SK-N-DZ (cell line): ENCODE measurements at regions not wholly inside any gene's neighbourhood (a gene's known extent, or its start where the extent isn't known, plus 50 kb on each side); places are given as distances from the start of the nearest gene placed in this dataset.
"Not testable (repeated sequence)": the region's sequence is repeated elsewhere in the genome, so short reads cannot be mapped to it uniquely, and the experiment has no call there.

Experiments
- DNase-seq: peaks from one replicate; pipeline ENCODE4 v3.0.0-alpha.2; 2015; ENCODE audit warnings: low spot score

DNA sequence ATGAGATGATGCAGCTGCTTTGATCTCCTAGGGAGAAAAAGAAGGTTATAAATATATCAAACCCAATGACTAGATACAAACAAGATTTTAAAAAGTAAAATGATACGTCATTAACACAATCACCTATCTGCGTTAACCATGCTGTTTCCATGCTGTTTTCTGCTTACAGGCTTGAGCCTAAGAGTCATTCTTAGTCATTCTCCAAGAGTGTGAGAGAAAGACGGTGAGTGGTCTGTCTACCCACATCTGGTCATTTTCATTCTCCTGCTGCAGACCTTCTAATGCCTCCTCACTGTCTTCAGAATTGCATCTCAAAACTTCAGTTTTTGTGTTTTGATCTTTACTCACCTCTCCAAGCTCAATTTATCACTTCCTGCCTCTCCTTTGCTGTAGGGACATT is 98.0 kb upstream of the ELMO1 start:
- DNase-seq, result no peak

DNA sequence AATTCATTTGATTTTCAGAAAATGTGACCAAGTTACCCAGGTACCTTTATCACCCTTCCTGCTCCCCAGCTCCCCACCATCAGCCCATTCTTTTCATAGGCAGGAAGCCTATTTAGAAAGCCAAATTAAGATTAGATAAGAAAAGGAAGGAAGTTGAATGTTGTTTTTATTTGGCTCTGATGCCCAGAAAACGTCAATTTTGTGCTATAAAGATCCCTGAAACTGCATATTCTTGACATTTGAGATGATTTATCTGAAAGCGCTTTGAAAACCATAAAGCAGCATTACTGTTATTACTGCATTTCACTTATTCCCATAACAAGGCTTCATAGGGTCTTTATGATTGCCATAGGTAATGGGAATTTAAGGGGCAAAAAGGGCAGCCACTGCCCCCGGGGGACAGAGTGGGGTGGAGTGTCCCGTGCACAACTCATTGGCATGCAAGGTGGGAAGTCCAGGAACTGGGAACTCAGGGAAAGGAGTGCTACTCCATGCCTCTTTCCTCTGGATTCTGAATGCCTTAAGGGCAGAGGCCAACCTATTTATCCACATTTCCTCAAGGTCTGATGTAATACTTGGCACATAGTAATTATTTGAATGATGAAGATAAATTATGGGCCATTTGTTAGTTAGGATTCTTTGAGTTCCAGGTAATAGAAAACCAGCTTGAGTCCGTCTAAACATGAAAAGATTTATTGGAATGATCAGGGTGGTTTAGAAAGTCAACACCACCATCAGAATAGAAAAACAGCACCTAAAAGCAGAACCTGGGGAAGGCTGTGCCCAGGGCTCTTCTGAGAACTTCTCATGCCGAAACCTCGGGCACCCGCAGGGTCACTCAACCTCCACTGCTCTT is 100.6 kb upstream of the ELMO1 start:
- DNase-seq, result no peak

DNA sequence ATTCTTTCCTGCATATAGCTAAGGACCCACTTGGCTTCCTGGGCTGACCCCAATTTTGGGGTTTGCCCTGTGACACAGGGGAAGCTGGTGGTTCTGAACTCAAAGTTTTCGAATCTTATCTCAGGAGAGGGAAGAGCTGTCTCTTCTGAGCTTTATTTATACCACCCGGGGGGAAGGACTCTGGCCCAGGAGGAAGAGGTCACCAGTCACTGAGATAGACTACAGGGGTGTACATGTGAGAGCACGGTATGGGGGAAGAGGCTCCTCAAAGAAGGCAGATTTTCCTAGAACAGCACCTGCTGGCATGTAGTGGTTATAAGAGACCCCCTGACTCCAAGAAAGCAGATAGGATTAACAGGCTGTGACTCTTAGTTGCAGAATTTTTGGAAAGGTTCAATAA is 101.8 kb upstream of the ELMO1 start:
- DNase-seq, result no peak

DNA sequence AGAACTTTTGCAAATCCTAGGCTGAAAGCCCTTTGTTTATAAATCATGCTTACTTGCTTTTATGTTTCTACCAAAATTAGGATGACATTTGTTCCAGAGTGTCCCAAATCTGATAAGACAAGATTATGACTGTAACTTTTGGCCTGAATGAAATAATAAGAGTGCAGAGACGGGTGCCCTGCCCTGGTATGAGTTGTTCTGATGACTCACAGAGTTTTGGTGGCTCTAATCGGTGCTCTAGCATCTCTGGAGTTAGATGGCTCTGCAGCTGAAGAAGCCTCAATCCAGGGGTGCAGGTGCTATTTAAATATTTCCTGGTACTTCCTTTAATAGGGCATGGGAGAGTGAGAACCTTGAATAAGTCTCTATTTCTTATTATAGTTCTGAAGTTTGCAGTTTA is 102.2 kb upstream of the ELMO1 start:
- DNase-seq, result no peak

DNA sequence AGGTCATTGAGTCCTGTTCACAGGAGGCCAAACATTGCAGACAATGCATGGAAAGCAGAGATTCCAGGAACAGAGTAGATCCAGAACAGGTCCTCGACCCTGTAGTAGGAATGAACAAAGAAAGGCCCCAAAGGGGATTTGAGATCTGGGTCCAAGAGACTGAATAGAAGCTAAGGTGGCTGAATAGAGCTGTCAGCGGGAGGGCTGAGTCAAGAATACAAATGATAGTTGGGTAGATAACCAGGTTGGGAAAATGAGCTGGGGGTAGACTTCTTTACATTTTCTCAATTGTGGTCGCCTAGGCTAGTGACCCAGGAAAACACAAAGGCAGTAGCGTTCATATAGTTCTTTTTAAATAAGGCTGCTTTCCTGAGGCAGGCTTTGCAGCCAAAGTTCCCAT is 103.4 kb upstream of the ELMO1 start:
- DNase-seq, result no peak

DNA sequence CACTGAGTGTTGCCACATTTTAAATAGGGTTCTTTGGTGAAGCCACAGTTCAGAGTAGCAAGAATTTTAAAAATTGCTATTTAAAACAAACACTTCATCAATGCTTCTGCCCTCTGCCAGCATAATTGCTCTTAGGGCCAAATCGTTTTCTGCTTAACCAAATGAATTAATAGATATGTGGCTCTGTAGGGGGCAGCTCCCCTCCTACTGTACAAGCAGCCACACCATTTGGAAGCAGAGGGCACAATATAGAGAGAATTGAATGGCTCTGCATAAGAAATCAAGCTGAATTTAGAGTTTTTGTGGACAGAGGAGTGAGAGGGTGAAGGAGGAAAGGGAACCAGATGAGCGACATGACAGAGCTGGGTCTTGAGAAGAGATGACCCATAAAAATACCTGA is 103.8 kb upstream of the ELMO1 start:
- not testable (repeated sequence) for DNase-seq

GRCh38 chr7:37555528-37555927 is 106.9 kb upstream of the ELMO1 start:
- DNase-seq, result no peak

DNA sequence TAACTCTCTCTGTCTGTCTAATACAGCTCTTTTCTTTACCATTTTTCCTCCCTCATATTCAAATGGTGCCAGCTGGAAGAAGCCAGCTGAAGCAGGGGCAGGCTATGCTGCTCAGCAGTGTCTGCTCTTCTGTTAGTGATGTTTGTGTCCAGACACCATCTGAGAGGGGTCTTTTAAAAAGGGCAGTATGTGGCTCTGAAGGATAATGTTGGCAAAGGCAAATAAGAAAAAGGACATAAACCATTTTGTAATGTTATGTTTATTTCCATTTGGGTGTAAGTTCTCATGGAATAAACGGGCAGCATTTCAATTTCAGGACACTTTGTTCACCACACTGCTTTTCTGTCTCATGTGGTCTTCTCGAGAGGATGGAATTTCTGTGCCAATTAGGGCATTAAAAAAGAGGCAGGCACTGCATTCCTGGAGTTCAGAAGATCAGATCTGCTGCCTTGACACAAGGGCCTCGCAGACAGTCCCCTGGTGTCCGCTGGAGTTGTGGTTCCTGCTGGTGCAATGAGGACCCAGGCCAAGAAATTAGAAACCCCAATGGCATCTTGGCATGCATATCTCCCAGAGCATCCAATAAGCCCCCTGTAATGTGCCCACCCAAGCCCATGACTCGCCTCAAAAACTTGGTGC is 109.0 kb upstream of the ELMO1 start:
- no peak for DNase-seq

DNA sequence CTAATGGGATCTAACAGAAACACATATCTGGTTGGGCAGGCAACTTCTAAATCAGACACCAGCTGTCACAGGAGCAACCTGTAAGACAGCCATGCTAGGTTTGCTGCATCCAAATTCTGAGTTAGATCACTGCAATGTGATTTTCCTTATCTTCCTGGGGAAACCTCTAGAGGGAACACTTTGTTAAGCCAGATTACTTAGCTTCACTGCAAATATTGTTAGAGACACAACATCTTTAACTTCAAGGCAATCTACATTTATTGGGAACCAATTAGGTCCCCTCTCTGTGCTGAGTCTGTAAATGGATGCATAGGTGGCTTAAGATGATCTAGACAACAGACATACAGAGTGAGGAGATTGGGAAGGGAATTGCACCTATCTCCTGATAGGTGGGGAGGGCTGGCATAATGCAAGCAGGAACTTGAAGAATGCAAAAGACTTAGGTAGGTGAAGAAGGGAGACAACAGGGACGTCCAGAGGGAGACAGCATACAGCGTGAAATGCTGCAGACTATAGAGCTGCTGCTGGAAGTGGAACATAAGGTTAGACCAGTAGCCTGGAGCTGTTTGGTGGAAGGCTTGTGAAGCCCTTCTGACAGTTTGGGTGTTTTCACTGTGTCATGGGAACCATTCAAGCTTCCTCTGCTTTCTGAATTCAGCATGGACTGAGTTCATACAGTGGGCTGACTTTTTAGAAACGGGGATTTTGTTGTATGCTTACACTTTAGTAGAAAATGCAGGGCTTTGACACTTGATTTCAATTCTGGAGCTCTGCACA is 109.8 kb upstream of the ELMO1 start:
- DNase-seq, result no peak

DNA sequence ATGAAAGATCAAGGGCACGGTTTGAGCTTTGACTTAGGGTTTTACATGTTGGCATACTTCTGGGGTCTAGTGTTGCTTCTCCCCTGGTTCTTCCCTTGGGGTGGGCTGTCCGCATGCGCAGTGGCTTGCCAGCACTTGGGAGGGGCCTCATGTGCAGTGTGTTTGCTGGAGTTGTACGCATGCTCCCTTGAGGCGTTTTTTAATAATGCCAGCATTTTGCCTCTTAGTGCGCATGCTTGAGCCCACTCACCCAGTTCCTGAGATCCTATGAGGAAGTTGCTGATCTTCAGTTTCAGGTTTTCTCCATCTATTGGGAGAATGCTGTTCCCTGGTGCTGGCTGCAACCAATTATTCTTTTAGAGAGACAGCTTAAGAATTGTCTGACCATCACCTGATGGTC is 113.4 kb upstream of the GPR141 start:
- DNase-seq, result no peak

DNA sequence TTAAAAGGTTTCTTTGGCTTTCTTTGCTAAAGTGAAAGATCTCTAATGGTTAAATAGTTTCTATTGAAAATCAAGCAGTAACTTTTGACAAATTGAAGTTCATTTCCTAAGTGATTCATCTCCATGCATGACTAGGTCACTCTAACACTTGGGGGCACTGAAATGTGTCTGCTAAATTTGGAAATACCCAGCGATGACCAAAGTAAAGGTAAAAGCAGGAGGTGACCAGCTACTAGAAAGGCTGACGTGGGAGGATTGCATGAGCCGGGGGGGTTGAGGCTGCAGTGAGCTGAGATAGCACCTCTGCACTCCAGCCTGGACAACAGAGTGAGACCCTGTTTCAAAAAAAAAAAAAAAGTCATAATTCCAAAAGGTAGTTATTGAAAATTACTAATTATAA is 111.8 kb upstream of the GPR141 start:
- DNase-seq, result no peak

- DNase-seq, result no peak
Observed at GRCh38 chr7:37577412-37577811, 106.2 kb upstream of the GPR141 start.

- DNase-seq, result no peak
Observed at GRCh38 chr7:37577901-37578300, 105.7 kb upstream of the GPR141 start.

- DNase-seq, result no peak
Observed at GRCh38 chr7:37578350-37578749, 105.2 kb upstream of the GPR141 start.

- no peak for DNase-seq
Observed at GRCh38 chr7:37580376-37580775, 103.2 kb upstream of the GPR141 start.

GRCh38 chr7:37584651-37585463 is 98.7 kb upstream of the GPR141 start:
- not testable (repeated sequence) for DNase-seq

DNA sequence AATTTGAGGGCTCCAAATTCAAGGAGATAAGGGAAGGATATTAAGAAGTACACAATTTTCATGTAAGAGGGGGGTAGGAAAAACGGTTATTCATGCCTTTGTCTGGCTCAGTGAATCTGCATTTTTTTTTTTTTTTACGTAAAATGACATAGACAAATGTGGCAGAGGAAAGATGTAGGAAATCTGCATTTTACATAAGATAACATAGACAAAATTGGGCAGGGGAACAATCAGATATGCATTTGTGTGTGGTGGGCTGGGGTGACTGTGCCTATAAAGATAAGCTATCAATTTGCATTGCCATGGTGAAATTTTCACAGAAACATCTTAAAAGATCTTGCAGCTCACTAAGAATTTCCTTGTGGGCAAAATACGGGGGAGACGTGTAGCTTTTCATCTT is 92.7 kb upstream of the GPR141 start:
- DNase-seq, result no peak

- DNase-seq, result no peak
Observed at GRCh38 chr7:37592366-37592765, 91.2 kb upstream of the GPR141 start.

- no peak for DNase-seq
Observed at GRCh38 chr7:37594602-37595001, 89.0 kb upstream of the GPR141 start.

DNA sequence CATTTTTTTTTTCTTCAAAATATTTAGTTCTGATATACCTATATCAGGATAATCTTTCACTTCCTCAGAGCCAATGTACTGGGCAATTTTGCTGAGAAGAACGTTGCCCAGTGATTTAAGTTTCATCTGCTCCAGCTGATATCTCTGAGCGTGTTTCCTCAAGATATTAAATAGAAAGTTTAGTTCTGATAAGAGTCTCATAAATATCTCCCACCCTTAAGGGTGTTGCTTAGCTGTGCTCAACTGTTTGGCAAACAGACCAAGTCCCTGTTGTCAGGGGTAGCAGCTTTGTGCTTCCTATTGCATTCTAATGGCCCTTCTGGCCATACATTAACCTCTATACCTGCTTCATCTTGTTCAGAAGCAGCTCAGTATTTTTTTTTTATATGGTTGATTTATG is 84.7 kb upstream of the GPR141 start:
- DNase-seq, result no peak

DNA sequence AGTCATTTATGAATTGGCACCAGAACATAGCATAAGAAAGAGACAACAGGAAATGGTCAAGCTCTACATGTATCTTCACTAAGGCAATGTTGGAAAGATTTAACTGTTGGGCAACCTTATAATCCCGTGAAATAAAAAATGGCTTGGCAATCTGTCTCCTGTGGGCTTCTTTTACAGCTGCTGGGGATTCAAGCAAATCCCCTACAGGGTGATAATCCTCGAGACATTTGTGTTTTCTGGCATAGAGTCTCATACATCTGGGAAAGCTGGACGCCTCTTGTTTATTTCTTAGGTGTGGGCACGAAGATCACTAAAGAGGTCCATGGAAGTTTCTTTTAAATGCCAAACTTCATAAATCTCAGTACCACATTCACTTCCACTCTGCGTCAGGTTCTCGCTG is 82.2 kb upstream of the GPR141 start:
- DNase-seq, result no peak

- DNase-seq, result no peak
Observed at GRCh38 chr7:37604078-37604477, 79.5 kb upstream of the GPR141 start.
